Dedifferentiated amniotic fluid mesenchymal stem cell (primary cell): ENCODE measurements at regions not wholly inside any gene's neighbourhood (a gene's known extent, or its start where the extent isn't known, plus 50 kb on each side); places are given as distances from the start of the nearest gene placed in this dataset.
A peak's percentile ranks its signal among the peaks of the same experiment; 100 is the strongest.
"Not testable (repeated sequence)": the region's sequence is repeated elsewhere in the genome, so short reads cannot be mapped to it uniquely, and the experiment has no call there.

ENCODE experiments used
- DNase-seq: peaks from one replicate; pipeline ENCODE4 v3.0.0-alpha.2; 2016; ENCODE audit errors: extremely low spot score

DNA sequence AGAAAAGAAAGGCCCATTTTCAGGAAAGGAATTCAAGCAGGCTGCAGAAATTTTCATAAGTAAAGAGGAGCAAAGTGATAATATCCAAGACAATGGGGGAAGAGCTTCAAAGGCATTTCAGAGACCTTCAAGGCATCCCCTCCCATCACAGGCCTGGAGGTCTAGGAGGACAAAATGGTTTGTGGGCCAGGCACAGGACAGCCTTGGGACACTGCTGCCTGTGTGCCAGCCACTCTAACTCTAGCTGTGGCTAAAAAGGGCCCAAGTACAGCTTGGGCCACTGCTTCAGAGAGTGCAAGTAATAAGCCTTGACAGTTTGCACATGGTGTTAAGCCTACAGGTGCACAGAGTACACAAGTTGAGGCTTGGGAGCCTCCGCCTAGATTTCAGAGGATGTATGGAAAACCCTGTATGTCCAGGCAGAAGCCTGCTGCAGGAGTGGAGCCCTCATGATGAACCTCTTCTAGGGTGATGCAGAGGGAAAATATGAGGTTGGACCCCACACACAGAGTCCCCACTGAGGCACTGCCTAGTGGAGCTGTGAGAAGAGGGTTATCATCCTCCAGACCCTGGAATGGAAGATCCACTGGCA lies 51.8 kb upstream of the ZSWIM5 start:
- DNase-seq = no peak

DNA sequence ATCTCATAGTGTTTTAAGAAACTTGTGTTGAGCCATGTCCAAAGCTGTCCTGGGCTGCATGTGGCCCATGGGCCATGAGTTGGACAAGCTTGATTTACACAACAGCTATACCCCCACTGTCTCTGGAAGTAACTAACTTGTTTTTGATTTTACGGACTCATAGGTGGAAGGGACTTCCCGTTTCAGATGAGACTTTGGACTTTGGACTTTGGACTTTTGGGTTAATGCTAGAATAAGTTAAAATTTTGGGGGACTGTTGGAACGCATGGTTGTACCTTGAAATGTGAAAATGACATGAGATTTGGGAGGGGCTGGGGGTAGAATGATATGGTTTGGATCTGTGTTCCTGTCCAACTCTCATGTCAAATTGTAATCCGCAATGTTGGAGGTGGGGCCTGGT lies 52.6 kb upstream of the ZSWIM5 start:
- DNase-seq = no peak

DNA sequence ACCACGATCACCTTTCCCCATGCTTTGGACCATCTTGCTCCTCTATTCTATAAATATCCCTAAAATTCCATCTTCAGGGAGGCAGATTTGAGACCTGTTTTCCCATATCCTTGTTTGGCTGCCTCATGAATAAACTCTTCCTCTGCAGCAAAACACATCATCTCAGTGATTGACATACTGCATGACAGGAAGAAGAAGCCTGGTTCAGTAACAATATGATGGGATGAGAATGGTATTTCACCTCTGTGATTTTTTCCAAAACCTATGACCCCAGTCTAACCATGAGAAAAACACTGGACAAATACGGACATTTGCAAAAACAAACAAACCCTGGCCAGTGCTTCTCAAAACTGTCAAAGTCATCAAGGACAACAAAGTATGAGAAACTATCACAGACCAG lies 53.8 kb upstream of the ZSWIM5 start:
- no peak for DNase-seq

DNA sequence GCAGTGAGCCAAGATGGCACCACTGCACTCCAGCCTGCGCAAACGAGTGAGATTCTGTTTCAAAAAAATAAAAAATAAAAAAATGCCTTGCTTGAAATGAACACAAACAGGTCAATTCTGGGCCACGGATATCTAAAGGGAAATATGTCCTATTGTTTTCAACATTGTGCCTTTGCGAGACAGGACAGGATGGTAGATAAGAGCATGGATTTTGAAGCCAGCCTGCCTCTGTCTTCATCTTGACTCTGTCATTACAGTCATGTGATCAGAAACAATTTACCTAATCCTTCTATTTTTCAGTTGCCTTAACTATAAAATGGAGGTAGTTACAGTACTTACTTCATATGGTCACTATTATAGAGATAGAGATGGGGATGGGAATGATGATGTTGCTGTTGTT lies 56.7 kb upstream of the ZSWIM5 start:
- DNase-seq = no peak

DNA sequence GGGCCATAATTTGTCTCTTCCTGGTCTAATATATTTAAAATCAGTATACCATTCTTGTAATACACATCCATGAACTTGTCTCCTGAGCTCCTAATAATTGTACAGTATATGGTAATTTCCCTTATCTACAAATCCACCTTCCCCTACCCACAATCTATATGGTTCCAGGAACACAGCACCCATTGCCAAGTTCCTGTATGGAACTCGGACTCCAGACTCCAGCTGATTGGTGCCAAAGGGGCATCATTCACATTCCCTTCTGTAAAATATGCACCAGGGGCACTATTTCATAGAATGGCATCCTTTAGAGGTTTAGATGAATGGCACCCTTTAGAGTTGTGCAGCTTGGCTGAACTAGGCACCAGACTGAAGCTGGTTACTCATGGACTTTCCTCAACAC lies 58.8 kb upstream of the ZSWIM5 start:
- DNase-seq = no peak

DNA sequence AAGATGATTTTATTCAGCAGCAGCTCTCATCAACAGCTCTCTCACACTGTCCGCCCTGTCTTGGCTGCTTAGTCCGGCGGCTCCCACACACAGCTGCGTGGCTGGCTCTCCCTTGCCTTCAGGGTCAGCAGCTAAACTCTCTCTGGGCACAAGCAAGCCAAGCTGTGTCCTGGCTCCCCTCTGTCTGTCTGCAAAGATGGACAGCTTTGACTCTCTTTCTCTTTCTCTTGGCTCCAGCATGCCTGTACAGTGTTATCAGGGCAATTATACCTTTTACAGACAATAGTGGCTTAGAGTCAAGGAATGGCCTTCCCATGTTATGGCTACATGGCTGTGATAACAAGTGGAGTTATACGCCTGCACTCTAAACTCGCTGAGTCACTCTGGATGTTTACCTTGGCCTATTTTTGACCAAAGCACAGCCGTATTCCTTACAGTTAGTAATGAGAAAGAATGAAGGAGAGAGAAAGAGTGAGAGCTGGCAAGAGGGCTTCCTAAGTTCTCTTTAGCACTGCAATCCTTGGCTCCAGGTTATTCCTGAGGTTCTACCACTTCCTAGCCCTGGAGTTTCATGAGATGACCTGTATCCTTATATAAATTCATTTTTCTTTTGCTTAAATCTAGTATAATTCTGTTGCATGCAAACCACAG lies 59.9 kb upstream of the ZSWIM5 start:
- peak; percentile 66 for DNase-seq

DNA sequence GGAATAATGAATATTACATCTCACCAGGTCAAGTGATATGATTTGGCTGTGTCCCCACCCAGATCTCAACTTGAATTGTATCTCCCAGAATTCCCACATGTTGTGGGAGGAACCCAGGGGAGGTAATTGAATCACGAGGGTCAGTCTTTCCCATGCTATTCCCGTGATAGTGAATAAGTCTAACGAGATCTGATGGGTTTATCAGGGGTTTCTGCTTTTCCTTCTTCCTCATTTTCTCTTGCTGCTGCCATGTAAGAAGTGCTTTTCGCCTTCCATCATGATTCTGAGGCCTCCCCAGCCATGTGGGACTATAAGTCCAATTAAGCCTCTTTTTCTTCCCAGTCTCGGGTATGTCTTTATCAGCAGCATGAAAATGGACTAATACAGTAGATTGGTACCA lies 58.4 kb upstream of the HPDL start:
- not testable (repeated sequence) for DNase-seq

DNA sequence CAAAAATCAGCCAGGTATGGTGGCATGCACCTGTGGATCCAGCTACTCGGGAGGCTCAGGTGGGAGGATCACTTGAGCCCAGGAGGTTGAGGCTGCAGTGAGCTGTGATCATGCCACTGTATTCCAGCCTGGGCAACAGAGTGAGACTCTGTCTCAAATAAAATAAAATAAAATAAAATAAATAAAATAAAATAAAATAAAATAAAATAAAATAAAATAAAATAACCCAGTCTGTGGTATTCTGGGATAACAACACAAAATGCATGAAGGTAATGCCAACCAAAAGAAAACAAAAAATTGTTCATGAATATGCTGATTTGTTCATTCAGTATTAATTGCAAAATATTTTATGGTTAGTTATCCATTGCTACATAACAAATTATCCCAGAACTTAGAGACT lies 54.4 kb upstream of the HPDL start:
- DNase-seq = not testable (repeated sequence)

DNA sequence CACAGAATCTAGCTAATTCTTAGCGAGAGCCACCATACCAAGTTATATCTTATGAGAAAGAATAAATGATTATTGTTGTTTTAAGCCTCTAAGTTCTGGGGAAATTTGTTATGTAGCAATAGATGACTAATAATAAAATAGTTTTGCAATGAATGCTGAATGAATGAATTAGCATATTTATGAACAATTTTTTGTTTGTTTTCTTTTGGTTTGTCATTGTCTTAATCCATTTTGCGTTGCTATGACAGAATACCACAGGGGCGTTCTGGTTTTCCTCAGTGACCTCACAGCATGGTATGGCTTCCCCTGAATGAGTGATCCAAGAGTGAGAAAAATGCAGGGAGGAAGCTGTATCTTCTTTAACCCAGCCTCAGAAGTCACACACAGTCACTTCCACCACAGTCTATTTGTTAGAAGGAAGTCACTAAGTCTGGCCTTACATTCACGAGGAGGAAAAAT lies 53.8 kb upstream of the HPDL start:
- DNase-seq = peak; percentile 50

DNA sequence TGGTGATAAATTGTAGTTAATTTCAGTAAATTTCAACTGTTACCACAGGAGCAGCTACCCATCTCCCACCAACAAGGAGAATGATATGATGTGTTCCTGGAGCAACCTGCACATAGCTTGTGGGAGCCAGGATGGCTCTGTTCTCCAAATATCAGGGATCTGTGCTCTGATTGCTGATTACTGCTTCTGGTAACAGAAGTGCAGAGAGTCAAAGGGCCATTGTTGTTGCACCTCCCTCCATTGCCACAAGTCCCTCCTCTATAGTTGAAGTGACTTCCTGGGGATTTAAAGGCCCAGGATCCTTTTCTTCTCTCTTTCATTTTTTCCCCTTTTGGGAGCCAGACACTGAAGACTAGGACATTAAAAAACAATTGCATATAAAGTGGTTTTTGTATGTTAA lies 51.6 kb upstream of the HPDL start:
- no peak for DNase-seq
